Retinal pigment epithelial cell (primary cell): ENCODE measurements at regions not wholly inside any gene's neighbourhood (a gene's known extent, or its start where the extent isn't known, plus 50 kb on each side); places are given as distances from the start of the nearest gene placed in this dataset.

Experiments used
- DNase-seq: peaks from one replicate; pipeline ENCODE4 v3.0.0-alpha.2; 2010; ENCODE audit warnings: low read depth
- H3K4me3 ChIP-seq: 2 replicates; pipeline ENCODE4 v1.5.1; 2011; ENCODE audit warnings: mild to moderate bottlenecking, low read length, control low read depth, moderate library complexity
- TF ChIP-seq, protein P1 (sequence below): conservative IDR thresholded peaks from 2 replicates; pipeline ENCODE4 v1.5.1; 2011; ENCODE audit warnings: low read depth, low read length, control low read depth, inconsistent platforms

- no peak for DNase-seq
- H3K4me3 ChIP-seq: no peak overlapping the region
- TF ChIP-seq, protein P1, sequence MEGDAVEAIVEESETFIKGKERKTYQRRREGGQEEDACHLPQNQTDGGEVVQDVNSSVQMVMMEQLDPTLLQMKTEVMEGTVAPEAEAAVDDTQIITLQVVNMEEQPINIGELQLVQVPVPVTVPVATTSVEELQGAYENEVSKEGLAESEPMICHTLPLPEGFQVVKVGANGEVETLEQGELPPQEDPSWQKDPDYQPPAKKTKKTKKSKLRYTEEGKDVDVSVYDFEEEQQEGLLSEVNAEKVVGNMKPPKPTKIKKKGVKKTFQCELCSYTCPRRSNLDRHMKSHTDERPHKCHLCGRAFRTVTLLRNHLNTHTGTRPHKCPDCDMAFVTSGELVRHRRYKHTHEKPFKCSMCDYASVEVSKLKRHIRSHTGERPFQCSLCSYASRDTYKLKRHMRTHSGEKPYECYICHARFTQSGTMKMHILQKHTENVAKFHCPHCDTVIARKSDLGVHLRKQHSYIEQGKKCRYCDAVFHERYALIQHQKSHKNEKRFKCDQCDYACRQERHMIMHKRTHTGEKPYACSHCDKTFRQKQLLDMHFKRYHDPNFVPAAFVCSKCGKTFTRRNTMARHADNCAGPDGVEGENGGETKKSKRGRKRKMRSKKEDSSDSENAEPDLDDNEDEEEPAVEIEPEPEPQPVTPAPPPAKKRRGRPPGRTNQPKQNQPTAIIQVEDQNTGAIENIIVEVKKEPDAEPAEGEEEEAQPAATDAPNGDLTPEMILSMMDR: no peak
Observed at GRCh38 chr1:88300752-88301263, 383.3 kb upstream of the PKN2 start.

DNA sequence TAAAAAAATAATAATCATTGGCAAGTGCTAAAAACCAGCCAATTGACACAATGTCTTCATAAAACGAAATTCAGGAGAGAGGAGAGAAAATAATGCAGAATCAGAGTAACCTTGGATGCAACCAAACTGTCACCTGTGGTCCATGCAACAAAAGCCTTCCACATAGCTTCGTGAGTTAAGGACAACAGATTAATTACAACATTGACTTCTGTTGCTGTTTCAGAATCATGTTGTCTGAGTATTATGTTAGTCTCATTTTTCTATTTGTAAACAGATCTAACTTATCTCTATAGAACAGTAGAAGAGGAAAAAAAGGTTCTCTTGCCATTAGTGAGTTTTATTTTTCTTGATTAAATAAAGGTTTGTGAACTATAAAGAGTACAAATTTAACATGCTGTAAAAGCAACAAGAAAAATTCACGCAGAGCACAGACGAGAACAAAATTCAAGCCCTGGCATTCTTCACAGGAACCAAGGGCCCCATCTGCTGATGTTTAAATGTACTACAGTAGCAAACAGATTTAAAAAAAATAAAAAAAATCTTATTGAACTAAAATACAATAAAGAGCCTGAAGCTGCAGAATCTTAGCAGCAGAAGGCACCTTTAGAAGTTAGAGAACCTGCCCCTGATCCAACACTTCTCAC lies 381.1 kb upstream of the PKN2 start:
- TF ChIP-seq, protein P1: peak; percentile 61
- no peak overlapping the region for H3K4me3 ChIP-seq
- no peak for DNase-seq

GRCh38 chr1:88311265-88311664 lies 372.8 kb upstream of the PKN2 start:
- no peak for DNase-seq
- H3K4me3 ChIP-seq: no peak overlapping the region
- TF ChIP-seq, protein P1: no peak

DNA sequence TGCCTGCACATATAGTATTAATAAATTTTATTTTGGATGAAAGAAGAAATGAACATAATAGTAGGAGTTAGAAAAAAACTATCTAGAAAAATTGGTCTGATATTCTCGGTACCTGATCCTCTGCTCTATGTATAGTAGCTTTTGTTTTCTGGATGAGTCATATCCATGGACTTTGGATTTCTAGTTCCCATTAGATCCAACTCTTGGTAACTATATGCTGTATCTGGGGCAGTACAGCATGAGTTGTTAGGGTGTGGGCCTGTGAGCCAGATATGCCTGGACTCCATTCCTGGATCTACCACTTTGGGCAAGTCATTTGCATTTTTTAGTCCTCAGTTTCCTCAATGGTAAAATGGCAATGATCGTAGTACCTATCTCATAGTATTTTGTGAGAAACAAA lies 372.2 kb upstream of the PKN2 start:
- TF ChIP-seq, protein P1: no peak
- no peak overlapping the region for H3K4me3 ChIP-seq
- DNase-seq: no peak

DNA sequence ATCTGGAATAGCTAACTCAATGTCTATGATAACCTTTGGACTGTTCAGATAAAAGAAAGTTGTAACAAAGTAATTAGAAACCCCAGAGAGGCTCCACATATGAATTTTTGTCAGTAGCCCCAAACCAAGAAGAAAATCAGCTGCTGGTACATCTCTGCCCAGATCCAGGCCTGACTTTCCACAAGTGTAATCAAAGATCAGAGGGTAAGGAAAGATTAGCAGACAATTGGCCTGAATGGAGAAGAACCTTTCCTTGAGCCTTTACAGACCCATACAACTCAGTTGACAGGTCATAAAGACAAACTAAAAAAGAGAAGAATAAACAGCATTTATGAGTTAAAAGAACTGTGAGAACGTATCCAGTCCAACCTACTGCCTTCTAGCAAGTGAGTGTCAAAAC lies 366.7 kb upstream of the PKN2 start:
- no peak overlapping the region for H3K4me3 ChIP-seq
- TF ChIP-seq, protein P1: no peak
- DNase-seq: no peak

DNA sequence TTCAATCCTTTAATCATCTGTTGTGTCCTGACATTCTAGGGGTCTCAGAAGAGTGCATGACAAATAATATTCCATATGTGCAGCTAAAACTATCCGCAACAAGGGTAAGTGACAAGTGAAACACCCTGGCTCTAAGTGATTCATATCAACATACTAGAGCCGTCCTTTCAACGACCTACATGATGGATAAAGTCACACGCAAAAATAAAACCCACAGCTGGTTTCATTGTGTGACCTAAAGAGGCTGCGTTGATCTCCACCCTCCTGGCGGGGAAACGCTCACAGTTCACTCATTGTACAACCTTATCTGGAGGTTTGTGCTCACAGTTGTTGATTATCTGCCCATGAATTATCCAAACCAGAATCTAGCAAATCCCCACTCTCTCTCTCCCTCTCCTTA lies 365.3 kb upstream of the PKN2 start:
- DNase-seq: no peak
- TF ChIP-seq, protein P1: no peak
- H3K4me3 ChIP-seq: no peak overlapping the region

DNA sequence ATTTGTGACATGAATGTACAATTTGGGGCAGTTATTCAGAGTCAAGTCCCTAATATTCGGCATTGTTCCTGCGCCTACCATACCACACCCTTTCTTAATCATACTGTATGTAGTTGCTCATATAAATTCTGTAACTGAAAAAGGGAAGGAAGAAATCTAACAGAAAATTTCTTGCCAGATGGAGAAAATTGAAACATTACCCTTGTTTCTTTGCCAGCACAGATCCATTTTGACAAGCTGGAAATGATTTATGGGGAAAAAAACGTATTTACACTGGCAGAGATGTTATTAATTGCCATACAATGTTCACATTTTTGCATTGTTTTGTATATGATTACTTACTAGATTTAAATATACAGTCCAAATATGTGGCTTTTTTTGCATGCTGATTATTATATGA lies 363.8 kb upstream of the PKN2 start:
- TF ChIP-seq, protein P1: no peak

More for the DNA sequence above, 363.8 kb upstream of the PKN2 start:
- no peak for DNase-seq
- H3K4me3 ChIP-seq: no peak overlapping the region
